SH-SY5Y (cell line): ENCODE measurements at regions not wholly inside any gene's neighbourhood (a gene's known extent, or its start where the extent isn't known, plus 50 kb on each side); places are given as distances from the start of the nearest gene placed in this dataset.

Experiments used
- GATA2 ChIP-seq: IDR thresholded peaks from 2 replicates; pipeline ENCODE4 v1.6.1; 2011; ENCODE audit warnings: mild to moderate bottlenecking, low read depth, low read length
- GATA3 ChIP-seq: IDR thresholded peaks from 2 replicates; pipeline ENCODE4 v1.6.1; 2011; ENCODE audit warnings: low read depth, mild to moderate bottlenecking, low read length, moderate library complexity

DNA sequence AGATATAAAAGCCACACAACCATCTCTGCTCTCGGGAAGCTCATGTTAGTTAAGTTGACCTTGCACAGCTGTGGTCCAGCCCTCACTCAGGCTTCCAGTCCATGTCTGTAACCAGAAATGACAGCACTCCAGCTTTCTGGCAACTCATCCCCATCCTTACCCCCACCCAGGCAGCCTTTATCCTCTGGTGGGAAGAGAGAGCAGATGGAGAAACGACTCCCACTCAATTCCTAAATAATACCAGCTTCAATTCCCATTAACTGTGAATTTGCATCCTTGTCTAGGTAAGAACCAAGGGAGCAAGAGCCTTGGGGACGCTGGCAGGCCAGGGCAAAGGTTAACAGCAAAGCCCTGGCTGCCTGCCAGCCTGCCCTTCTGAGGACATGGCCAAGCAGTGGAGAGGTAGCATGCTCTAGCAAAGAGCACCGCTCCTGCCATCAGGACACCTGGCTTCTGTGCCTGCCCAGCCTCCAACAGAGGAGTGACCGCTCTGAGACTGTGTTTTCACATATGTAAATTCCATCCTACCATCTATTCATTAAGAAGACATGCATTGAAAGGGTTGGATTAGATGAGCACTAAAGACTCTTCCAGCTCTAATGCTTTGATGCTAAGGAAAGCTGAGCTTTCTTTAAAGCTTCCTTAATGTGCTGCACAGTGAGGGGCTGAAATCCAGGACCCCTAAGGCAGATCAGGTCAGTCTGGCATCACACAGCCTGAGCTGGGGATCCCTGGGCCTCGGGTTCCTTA, 236.1 kb downstream of the GRIN2B start:
- no peak for TF ChIP-seq GATA3
- TF ChIP-seq GATA2: no peak

DNA sequence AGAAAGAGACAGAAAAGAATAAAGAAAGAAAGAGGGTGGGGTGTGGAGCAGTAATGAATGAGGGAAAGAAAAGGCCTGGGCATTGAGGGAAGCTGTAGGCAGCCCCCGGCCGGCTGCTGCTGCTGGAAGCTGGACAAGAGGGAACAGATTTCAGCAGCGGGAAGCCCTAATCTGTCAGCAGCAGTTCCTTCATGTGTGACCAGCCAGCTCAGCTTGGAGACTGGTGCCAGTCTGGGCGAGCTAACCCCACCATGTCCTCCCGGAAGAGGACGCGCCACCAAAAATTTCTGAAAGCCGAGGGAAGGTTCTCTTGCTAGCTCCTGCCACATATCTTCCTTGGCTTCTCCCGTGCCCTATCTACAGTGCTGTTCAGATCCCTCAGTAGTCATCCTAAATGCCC, 236.8 kb downstream of the GRIN2B start:
- TF ChIP-seq GATA2 (no peak), GATA3 (no peak)

DNA sequence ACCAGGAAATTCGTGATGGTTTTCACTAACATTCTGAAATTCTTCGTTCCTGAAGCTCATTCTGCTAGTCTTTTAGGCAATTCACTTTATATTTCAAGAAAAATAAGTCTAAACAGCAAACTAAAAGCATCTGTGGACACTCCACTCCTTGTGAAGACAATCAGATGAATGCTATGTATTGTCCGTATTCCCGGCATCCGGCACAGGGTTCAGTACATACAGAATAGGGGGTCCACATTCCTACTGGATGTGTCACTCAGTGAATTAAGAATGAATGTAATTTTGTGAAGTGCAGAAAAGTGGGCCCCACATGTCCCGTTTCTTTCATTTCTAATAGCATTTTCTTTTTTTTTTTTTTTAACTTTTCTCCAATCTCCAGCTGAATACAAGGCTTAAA, 241.3 kb downstream of the GRIN2B start:
- TF ChIP-seq GATA2: no peak
- TF ChIP-seq GATA3: no peak

DNA sequence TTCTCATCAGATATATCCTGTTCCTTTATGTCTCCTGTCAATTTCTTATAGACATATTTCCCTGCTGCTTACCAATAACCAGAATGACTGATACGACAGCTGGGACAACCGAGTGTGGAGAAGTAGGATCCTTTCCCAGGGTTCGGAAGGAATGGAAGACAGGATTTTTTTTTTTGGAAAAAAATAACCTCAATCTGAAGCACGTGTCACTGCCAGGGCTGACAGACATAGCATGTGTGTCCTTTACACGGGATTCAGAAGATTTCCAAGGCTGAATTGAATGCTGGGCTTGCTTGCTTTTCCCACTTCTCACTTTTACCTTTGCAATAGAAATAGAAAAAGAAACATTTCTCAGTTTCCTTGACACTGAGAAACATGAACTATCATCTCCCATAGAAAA, 245.7 kb downstream of the GRIN2B start:
- TF ChIP-seq GATA3 (no peak), GATA2 (no peak)

DNA sequence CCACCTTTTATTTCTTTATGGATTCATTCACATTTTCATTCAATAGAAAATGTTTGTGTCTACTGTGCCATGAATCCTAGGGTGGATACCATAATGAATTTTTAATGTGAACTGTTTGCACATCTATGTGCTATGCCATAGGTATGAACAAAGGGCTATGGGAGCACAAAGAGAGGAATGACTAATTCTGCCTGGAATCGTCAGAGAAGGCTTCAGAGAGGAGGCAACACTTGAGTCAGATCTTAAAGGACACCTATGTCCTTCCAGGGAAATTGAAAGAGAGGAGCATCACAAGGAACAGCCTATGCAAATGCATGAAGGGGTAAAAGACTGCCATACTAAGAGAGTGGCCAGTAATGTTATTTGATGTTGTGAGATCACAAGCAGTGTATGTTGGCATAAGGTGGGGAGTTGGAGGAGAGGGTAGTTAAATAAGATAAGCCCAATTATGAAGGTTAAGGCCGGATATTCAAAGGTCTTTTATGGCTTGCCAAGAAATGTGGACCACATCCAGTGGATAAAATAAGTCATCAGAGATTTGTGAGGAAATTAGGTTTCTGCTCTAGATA, 246.7 kb downstream of the GRIN2B start:
- TF ChIP-seq GATA2 (no peak), GATA3 (no peak)

DNA sequence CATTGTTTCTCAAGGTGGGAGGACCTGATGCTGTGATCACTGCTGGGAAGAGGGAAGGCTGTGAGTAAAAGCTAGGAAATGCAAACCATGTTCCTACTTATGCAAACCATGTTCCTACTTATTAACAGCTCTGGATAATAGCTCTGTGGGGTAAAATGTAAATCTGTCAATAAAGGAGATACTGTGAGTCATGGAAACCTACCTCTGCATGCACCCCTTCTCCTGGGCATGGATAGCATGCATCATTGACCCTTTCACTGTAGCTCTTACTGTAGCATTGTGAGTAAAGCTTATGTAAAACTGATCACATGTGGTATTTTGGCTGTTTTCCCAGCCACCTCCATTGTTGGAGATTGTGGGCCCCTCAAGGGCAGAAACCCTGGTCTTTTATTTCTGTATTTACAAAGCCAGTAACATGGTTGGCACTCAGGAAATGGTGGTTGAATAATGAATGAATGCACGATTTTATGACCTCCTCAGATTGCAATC, 253.7 kb downstream of the GRIN2B start:
- TF ChIP-seq GATA2: no peak
- TF ChIP-seq GATA3: no peak

DNA sequence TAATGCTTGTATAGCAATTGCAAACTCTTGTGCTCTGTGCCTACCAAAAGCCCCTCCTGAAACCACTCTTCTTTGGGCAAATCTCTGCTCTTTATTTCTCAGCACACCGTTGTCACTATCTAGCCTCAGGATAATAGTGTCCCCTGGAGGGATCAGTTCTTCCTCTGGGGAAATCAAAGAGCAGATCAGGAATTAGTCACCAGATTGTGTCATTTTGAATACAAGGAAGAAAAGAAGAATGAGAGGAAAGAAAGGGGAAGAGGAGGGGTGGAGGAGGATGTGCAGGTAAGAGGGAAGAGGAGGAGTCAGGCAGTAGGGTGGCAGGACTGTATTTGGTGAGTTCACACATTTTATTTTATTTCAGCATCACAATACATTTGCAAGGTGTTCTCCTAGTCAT, 256.4 kb downstream of the GRIN2B start:
- no peak for TF ChIP-seq GATA2
- TF ChIP-seq GATA3: no peak

DNA sequence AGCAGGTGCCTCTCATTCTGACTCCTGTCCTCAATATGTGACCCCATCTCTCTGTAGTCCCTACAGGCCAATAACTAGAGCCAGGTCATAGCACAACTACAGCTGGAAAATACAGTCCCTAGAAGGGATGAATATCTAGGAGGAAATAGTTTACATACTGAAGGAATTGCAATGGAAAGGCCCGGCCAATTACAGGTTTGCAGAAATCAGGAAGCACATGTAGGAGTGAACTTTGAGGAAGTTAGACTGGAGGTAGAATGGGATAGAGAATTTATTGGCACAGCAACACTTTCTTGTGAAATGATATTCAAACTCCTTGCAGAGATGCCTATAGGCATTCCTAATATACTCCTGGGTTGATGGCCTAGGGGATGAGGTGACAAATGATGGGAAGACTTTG, 257.3 kb downstream of the GRIN2B start:
- TF ChIP-seq GATA2: no peak
- TF ChIP-seq GATA3: no peak

DNA sequence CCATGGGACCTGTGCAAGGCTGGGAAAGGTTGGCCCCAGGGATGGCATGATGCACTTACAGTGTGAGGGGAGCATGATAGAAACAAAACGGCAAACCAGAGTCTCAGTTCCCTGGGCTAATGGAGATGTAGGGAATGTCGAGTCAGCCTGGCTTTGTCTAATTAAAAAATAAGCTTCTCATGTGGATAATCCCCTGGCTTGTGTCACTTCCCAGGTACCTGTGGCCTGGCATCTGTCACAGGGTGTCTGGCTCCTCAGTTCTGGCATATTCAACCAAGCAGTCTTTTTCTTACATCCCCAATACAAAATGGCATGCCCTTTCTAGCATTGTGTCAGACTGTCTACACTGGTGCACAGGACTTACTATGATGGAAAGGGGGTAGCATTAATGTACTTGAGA, 261.4 kb downstream of the GRIN2B start:
- TF ChIP-seq GATA2: no peak
- no peak for TF ChIP-seq GATA3

DNA sequence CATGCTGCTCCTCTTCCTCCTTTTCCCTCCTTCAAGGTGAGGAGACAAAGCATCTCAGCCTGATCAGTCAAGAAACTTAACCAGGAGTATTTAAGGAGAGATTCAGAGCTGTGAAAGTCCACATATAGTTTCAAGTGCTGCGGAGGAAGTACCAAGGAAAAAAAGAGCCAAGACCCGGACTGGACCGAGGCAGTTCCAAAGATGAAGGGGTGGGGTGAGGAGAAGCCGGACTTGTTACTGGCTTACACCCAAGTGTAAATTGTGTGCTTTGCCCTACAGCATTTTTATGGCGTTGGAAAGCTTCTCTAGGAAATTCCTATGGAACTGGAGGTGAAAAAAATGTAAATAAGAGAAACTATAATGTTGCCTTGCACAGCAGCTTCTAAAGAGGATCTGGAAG, 263.1 kb downstream of the GRIN2B start:
- TF ChIP-seq GATA2: no peak
- no peak for TF ChIP-seq GATA3

DNA sequence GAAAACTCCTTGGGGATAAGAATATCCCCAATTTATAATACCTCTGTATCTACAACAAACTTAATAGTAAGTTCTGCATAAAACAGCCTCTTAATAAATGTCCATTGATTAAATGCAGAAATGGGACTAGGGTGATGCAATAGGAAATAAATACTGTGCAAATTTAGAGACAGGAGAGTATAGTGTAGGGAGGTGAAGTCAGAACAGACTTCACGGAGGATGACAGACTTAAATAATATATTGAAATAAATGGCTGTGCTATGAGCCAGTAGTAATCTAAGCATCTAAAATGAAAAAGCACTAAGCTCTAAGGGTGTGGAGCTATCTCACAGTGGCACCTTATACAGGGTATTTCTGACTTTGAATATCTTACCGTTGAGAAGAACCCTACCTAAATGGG, 265.3 kb downstream of the GRIN2B start:
- TF ChIP-seq GATA3: no peak

DNA sequence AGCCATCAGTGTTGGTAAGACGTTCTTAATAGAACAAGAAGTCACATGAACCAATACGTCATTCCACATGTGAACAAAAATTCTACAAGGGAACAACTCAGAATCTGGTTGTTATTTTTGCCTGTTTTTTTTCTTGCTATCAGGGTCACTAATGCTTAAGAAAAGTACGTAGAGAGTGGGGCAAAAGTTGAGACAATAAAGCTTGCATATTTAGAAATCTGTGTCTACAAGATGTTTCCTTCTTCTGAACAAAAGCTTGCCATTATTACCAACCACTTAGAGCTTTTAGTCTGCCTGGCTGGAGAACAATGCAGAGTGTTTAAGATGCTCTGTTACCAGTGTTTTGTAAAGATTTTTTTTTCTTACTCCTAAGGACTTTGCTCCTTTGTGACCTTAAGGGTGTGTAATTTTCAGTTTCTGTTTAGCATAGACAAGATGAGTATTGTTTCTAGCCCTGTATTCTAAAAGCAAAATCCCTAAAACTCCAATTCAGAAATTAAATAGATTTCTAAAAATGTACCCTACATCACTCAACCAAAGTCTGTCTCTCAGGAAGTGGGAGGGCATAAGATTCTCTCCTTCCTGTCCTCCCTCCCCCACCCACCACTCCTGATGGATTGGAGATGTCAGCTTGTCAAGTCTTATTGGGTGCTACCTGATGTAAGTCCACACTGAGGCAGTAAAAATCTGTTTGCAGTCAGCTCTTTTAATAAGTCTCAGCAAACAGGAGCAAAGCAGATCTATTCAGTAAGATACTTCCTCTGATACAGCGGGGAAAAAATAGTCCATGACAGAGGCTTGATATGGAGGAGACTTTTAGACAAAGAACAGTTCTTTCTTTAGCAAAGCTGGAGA, 267.6 kb downstream of the GRIN2B start:
- TF ChIP-seq GATA2 (no peak), GATA3 (no peak)

DNA sequence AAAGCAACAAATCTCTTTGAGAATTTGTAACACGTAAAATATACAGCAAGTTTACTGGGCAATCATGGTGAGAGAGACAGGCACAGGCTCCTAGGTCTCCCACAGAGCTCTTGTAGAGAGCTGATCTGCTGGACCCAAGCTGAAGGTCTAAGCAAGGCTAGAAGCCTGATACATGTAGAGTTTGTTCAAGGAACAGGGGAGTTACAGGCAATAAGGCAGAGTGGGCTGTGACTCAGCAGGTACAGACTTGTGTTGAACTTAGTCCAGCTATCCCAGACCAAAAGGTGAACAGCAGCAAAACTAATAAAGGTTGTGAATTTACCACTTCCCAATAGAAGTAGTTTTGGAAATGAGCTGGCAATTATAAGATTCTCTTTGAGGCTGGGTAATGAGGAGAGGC, 273.6 kb downstream of the GRIN2B start:
- no peak for TF ChIP-seq GATA3
- no peak for TF ChIP-seq GATA2

DNA sequence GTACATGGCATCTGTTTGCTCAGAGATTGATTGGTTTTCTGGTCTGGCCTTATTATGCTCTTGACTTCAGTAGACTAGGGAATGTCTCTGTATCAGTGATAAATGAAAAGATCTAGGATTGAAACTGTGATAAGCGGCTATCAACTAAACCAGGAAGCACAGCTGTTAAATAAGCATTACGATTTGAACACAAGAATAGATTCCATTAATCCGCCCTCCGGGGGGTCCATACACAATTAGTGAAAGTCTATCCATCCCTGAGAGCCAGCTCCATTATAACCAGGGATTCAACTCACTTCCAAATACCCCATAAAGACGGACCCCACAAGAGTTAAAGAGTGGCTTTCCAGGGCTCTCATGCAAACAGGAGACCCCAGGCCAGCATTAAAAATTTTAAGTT, 279.0 kb downstream of the GRIN2B start:
- TF ChIP-seq GATA3 (no peak), GATA2 (no peak)

DNA sequence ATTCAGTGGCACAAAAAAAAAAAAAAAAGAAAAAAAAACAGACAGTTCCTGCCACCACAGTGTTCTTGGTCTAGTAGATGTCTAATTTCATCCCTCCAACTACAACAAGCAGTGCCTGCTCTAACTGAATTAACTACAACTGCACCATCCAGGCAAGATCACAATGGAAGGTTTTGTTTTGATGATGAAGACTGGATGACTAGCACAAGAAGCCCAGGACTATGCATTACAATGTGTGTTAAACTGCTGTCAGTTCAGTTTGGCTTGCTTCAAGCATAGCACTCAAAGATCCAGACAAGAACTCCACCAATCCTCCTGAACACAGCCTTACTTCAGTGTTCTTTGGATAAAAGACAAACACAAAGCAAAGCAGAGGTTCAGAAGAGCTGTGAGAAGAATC, 279.9 kb downstream of the GRIN2B start:
- no peak for TF ChIP-seq GATA3
- no peak for TF ChIP-seq GATA2

DNA sequence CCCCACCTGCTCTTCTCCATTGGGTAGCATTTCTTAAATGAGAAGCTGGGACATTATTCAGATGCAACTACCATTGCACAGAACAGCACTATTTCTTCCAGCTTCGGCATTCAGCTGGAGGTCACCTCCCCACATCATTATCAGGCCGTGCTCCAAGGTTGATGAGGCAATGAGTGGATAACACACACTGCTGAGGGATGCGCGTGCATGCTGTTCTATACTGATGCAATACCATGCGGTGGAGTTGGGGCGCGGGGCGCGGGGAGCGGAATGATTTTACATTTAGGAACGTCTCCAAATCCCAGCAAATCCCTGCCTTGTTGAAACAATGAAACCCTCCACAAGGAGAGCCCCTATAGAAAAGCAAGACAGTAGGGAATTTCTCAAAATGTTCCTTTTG, 283.4 kb downstream of the GRIN2B start:
- TF ChIP-seq GATA3: no peak
- no peak for TF ChIP-seq GATA2
